GM18507 (cell line): ENCODE measurements at regions not wholly inside any gene's neighbourhood (a gene's known extent, or its start where the extent isn't known, plus 50 kb on each side); places are given as distances from the start of the nearest gene placed in this dataset.

Source experiments
- DNase-seq: peaks from one replicate; pipeline ENCODE4 v3.0.0; 2011; ENCODE audit warnings: low read depth; ENCODE audit not compliant: insufficient read length; ENCODE audit errors: extremely low spot score
- FAIRE-seq: peaks from 2 replicates; lab custom pipeline; 2011; peaks lifted over from hg19 to GRCh38; lab: Jason Lieb, UNC

- no peak for FAIRE-seq
These were observed 227.5 kb downstream of the ACTL7B start for GRCh38 chr9:108628316-108628715.

GRCh38 chr9:108626743-108627142, 229.0 kb downstream of the ACTL7B start:
- no peak for DNase-seq
- FAIRE-seq, result no peak

More at GRCh38 chr9:108628316-108628715, 227.5 kb downstream of the ACTL7B start:
- DNase-seq, result no peak

DNA sequence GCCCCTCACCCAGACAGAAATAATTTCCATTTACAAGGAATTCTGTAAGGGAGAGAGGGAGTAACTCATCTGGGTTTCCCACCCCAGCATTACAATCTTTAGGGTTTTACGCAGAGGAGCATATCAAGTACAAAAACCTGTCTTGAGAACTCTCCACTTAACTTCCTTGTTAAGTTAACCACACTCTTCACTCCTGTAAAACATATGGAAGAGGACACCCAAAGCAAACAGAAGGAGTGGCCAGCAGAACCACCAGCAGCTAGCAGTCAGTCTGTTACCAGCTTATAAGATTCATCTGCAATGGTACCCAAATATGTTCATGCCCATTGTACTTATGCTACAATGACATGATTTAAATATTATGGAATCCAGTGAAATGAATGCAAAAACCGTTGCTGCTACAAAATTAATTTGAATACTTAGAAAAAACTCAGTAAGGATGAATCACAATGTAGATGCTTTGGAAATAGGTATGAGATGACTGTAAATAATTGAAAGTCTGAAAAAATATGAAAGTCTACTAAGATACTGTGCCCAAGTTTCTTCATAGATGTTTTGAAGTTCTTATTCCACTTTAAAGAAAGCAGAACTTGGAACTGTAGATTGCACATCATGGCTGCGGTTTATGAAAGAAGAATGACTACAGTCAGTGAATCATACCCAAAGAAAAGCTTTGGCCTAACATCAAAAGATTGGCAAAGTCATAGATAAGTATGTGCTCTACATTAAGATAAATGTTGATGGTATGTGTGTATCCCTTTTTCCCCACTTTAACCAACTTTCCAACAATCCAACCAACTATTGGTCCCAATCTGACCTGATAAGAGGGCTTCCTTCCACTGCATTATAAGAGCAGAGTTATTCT, 233.6 kb downstream of the ACTL7B start:
- FAIRE-seq (no peak), DNase-seq (no peak)

GRCh38 chr9:108620767-108621166, 235.0 kb downstream of the ACTL7B start:
- DNase-seq, result no peak
- FAIRE-seq, result no peak

DNA sequence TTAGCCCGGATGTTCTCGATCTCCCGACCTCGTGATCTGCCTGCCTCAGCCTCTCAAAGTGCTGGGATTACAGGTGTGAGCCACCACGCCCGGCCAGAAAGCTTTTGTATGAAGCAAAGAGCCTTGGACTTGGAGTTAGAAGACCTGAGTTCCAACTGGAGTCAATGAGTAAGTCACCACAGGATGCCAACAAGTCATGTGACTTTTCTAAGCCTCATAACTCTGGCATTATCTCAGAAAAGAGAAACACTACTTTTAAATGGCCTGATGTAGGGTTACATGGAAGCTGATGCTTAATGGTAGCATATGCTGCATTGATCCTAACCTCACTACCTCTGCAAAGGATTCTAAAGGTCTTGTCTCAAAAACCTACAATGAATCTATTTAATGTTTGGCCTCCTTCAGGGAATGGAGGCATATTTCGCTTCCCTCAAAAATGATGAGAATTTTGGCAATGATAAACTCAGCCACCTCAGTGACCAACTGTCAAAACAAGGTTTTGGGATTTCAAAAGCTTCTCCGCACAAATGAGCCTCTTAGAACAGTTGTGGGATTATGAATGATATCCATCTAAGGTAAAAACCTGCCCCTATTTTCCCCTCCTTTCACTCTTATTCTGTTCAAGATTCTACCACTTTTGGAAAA, 236.8 kb downstream of the ACTL7B start:
- no peak for DNase-seq
- no peak for FAIRE-seq

DNA sequence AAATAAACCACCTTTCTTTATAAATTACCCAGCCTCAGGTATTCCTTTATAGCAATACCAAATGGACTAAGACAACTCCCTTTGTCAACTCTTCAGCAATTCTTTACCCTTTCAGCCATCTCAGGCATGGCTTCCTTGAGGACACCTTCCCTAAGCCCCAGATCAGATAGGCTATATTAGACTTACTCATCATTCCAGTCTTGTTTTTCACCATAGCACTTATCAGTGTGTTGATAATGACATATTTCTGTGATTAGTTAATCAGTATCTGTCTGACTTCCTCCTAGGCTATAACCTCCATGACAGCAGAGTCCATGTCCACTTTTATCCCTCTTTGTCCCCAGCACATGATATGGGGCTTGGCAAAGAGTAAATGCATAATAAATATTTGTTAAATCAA, 238.1 kb downstream of the ACTL7B start:
- DNase-seq (no peak), FAIRE-seq (no peak)

GRCh38 chr9:108615152-108615551, 240.6 kb downstream of the ACTL7B start:
- no peak for FAIRE-seq
- DNase-seq, result no peak

GRCh38 chr9:108612513-108612912, 243.3 kb downstream of the ACTL7B start:
- FAIRE-seq (no peak), DNase-seq (no peak)

DNA sequence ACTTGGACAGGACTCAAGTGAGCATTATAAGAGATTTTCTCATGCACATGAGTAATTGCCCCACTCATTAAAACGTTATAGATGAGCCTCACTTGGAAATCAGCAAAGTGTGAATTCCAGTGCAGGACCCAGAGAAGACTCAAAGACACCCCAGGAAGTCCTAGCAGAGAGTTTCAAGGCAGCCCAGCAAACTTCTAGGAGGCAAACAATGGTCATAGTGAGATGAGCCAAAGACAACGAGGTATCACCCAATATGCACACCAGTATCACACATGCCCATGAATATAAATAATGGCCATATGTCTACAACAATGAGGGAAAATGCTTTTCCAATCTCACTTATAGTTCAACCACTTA, 245.9 kb downstream of the ACTL7B start:
- DNase-seq (no peak), FAIRE-seq (no peak)

GRCh38 chr9:108609227-108609896, 246.4 kb downstream of the ACTL7B start:
- no peak for FAIRE-seq

DNA sequence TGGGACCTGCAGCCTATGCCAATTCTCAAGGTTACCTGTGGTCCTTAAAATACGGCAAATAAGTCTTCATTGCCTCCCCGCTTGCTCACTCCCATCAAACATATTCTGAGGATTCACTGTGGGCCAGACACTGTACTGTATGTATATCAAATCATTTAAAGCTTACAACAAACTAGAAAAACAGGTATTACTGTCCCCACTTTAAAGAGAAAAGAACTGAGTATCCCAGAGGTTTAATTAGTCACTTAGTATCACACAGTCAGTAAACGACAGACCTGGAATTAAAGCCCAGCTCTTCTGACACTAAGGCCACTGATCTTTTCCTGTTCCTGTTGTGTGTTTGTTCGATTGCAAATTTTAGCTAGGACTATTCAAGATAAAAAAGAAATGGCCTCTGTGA, 248.2 kb downstream of the ACTL7B start:
- FAIRE-seq (no peak), DNase-seq (no peak)

More at GRCh38 chr9:108609227-108609896, 246.4 kb downstream of the ACTL7B start:
- no peak for DNase-seq

GRCh38 chr9:108606401-108606800, 249.4 kb downstream of the ACTL7B start:
- DNase-seq (no peak), FAIRE-seq (no peak)

- FAIRE-seq (no peak), DNase-seq (no peak)
These were observed 252.6 kb downstream of the ACTL7B start for GRCh38 chr9:108603141-108603540.

DNA sequence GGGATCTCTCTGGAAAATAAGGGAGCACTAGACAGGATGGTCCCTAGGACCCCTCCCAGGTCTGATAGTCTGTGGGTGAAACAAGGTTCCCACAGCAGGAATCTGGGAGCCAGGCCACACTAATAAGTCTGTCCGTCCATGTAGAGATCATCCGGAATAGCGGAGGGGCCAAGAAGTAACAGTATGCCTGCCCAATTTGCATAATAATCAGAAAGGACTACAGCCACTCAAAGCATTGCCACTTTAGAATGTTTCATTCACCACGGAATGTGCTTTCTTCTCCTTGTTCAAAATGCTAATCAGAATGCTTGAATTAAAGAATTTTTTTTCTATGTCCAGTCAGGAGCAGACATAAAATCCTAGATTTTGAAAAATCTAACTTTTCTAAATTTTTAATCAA, 254.9 kb downstream of the ACTL7B start:
- no peak for FAIRE-seq

GRCh38 chr9:108599571-108599970, 256.2 kb downstream of the ACTL7B start:
- FAIRE-seq, result no peak
- no peak for DNase-seq

More for the DNA sequence above, 254.9 kb downstream of the ACTL7B start:
- no peak for DNase-seq

- DNase-seq (no peak), FAIRE-seq (no peak)
These were observed 264.7 kb downstream of the ACTL7B start for GRCh38 chr9:108591121-108591520.

GRCh38 chr9:108588246-108588645, 267.5 kb downstream of the ACTL7B start:
- no peak for DNase-seq
- no peak for FAIRE-seq

GRCh38 chr9:108586471-108587139, 269.2 kb downstream of the ACTL7B start:
- DNase-seq, result no peak
- no peak for FAIRE-seq

DNA sequence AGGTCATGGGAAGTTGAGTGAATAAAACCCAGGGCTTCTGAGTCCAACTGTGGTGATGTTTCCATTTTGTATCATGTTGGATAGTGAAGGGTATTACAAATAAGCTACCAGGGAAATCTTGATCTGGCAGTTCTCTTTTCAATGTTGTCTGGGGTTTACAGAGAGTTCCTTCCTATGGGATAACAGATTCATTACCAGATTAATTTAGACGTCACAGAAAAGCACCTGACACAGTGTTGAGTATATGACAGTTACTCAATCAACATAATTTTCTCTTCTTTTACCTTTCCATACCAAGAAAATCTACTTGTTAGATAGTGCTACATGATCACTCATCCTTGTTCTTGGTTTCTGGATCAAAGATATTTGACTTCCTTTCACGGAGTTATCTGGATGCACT, 270.9 kb downstream of the ACTL7B start:
- FAIRE-seq, result no peak

DNA sequence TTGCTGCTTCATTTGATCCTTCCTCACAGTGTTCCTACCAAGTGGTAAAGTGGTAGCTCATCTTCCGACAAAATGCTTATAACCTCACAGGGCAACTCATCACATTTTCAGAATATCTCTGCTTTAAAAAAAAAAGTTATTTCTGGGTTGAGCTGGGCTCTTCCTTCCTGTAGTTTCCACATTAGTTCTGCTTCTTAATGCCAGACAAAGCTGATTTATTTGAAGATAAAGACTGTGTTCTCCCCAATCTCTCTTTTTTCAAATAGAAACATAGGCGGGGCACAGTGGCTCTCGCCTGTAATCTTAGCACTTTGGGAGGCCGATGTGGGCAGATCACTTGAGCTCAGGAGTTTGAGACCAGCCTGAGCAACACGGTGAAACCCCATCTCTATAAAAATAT, 273.1 kb downstream of the ACTL7B start:
- FAIRE-seq (no peak), DNase-seq (no peak)

More for the DNA sequence above, 270.9 kb downstream of the ACTL7B start:
- no peak for DNase-seq
